Central memory CD4-positive, alpha-beta T cell (primary cell): ENCODE measurements at regions not wholly inside any gene's neighbourhood (a gene's known extent, or its start where the extent isn't known, plus 50 kb on each side); places are given as distances from the start of the nearest gene placed in this dataset.

ENCODE experiments used
- DNase-seq: peaks from one replicate; pipeline ENCODE4 v3.0.0; 2022

DNA sequence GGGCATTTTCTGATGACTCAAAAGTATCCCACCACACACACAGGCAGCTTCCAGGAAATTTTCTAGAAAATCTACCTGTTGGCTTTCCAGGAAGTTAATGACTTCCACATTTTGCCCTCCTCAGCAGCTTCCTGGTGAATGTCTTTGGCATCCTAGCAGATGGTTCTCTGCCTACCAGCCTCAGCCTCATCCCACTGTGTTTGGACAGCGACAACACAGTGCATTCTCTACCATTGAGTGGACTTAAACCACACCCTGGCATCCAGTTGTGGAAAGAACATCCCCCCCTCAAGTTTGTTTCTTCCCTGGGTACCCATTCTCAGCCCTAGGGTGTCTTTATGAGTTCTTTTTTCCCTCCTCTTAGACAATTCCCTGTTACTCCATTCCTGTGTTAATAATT is 50.8 kb upstream of the GADL1 start:
- DNase-seq = no peak

DNA sequence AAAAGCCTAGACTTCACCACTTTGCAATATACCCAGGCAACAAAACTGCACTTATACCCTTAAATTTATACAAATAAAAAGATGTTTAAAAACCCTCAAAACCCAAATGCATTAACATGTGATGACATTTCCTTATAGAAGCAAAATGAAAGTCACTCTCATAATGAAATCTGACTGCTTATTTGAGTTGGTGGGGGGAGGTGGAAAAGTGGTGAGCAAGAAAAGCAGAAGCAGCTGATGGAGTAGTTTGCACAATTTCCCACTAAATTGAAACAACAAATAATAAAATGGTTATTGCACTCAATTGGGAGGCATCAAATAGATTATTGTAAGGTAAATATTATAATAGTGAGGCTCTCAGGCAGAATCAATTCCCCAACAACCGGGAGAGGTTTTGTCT is 54.0 kb upstream of the GADL1 start:
- DNase-seq = no peak

DNA sequence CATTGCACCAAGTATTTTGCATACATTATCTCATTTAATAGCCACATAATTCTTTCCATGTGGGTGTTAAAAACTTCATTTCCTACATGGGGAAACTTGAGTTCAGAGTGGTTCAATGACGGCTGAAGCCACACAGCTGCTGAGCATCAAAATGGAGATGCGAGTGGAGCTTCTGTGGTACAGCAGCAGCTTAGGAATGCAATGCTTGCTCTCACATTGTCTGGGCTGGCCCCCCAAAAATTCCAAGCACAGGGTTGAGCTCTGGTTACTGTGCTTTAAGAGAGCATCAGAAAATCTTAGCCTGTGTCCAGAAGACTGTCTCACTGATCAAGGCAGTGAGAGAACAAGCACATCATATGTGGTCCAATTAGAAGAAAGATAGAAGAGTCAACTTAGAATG is 57.4 kb upstream of the GADL1 start:
- no peak for DNase-seq

DNA sequence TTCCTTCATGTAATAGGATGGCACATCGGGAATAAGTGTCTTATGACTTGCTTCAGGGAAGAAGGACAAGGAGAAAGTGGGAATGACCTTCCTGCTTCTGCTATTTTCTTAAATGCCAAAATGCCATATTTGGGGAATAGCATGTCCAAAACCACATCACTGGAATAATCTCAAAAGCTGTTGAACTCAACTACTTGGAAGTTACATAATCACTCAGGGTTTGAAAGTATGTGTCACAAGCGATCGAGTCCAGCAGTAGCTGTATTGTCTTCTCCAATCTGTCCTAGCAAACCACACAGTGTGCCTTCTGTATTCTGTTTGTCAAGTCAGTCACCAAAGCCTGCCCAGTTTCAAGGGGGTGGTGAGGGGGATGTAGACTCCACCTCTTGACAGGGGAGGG is 58.3 kb upstream of the GADL1 start:
- no peak for DNase-seq

DNA sequence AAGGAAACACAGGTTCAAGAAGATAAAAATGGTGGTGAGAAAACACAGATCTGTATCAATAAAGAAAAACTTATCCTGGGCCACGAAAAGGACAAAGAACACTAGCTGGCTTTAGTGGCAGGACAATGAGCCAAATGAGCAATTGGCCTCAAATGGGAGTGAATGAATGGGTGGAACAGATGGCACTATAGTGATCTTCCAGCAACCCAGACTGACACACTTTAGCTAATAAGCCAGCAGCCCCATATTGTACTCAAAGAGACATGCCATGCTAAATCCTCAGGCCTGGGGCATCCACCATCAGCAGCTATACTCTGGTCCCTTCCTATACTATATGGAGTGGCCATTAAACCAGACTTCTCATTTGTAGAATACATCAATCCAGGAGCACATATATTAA is 60.0 kb upstream of the GADL1 start:
- no peak for DNase-seq

GRCh38 chr3:30962084-30962483 is 67.6 kb upstream of the GADL1 start:
- DNase-seq = no peak

GRCh38 chr3:30962493-30962892 is 68.0 kb upstream of the GADL1 start:
- no peak for DNase-seq

DNA sequence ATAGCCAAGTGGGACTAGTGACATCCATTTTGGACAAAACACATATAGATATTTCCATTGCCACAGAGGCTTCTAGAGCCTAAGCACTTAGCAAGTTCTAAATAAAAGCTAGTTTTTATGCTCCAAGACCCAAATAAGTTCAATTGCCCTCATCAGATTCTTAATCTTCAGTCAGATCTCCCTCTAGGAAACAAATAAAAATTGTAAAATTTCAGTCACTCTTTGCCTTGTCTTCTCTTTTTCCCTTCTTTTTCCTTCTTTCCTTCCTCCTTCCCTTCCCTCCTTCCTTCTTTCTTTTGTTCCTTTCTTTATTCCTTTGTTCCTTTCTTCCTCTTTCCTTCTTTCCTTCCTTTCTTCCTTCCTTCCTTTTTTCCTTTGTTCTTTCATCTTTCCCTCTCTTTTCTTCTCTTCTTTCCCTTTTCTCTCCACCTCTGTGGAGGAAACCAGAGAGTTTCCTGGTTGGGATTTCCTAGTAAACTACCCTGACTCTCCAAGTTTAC is 68.8 kb upstream of the GADL1 start:
- no peak for DNase-seq

DNA sequence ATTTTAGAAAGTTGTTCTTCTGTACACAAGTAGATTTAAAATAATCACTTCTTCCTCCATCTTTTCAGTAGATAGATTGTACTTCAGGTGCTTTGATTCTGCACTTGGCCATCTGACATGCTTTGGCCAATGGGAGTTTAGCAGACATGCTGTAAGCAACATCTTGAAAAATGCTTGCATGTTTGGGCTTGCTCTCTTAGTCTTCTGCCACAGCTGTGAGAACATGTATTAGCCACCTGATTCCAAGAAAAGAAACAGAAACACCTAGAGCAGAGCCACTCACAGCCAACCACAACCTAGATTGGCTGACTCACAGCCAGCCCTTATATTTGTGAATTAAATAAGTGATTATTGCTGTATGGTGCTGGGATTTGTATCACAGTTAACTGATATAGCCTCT is 70.2 kb upstream of the GADL1 start:
- DNase-seq = no peak

DNA sequence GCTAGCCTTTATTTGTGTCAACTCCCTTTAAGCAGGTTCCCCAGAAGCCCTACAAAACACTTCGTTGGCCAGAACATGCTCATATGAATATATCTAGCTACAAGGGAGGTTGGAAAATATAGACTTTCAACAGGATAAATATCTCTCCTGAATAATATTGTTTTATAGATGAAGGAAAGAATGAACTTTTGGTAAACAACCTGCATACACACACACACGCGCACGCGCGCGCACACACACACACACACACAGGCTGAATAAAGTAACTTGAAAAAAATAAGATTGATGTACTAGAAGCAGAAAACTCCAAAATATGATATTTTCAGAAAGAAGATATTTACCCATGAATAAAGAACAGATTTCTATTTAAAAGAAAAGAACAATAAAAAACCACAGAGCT is 72.4 kb upstream of the GADL1 start:
- no peak for DNase-seq

DNA sequence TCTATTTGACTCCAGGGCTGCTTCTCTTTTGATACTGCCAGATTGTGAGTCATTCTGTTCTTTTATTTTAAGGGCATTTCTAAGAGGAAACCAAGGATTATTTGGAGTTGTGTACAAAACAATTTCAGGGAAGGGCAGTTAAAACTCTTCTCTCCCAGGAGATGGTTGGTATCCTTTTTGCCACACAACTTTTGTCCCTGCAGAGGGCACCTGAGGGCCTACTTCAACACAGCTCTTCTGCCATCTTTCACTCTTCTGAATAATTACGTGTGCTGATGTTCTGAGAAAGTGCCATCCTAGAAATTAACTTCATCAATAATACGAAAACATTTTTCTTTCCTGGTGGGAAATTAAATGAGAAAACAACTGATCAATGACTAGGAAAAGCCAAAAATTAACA is 75.7 kb upstream of the GADL1 start:
- DNase-seq = peak; percentile 3

- no peak for DNase-seq
Observed at GRCh38 chr3:30972449-30972848, 78.0 kb upstream of the GADL1 start.

GRCh38 chr3:30974071-30974470 is 79.6 kb upstream of the GADL1 start:
- no peak for DNase-seq

GRCh38 chr3:30977592-30977991 is 83.1 kb upstream of the GADL1 start:
- no peak for DNase-seq

DNA sequence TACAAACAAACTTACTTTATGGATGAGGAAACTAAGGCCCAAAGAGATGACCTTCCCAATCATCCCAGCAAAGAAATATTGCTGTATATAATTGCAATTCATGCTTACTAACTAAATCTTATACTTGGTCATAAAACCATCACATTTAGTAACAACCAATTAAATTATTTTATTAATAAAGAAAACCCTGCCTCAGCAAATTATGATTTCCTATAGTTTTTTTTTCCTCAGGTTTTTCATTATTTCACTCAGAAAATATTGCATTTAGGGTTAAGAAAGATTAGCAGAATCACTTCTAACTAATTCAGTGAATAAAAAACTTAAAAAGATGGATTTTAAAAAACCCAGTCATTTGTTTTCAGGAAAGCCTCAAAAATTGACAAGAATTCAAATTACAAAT is 86.5 kb upstream of the GADL1 start:
- no peak for DNase-seq

DNA sequence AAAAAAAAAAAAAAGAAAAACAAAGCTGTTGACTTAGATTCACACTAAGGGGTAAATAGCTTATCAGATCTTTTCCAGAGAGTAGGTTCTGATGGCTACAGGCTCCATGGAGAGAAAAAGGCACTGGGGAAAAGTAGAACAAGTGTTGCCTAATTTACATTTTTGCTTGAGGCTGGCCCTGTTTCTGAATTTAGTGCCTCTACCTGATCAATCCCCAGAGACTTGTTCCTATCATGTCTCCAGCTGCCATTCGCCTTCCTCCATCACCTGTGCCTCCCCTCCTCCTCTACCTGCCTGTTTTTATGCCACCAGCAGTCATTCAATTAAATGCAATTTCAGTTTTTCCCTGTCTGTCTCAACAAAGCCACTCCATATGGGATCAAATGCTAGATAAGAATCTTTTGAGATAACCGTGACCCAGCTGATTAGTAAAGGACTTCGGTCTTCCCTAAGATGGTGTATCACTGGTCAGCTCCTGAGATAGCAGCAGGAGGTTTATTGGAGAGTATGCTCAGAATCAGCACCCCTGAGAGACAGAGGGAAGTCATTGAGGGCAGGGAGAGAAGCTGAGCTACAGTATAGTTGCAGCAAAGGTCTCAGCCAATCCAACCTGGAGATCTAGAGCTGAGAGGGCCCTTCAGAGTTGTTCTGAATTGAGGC is 88.1 kb upstream of the GADL1 start:
- DNase-seq = no peak

- no peak for DNase-seq
Observed at GRCh38 chr3:30984855-30985749, 90.6 kb upstream of the GADL1 start.

DNA sequence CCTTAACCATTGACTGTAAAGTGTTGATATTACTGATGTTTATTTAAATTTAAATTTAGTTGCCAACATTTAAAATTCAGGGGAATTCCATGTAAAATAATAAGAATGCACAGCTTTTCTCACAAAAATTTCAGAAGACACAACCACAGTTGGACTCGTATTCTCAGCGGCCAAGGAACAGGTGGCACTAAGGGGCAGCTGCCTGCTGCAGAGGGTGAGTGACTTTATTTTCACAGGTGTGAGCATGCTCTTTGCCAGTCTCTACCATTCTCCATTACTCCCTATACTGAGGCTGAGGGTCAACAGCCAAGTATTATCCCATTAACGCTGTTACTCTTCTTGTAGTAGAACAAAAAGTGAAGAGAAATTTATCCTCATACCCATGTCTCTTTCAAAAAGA is 92.1 kb upstream of the GADL1 start:
- no peak for DNase-seq

DNA sequence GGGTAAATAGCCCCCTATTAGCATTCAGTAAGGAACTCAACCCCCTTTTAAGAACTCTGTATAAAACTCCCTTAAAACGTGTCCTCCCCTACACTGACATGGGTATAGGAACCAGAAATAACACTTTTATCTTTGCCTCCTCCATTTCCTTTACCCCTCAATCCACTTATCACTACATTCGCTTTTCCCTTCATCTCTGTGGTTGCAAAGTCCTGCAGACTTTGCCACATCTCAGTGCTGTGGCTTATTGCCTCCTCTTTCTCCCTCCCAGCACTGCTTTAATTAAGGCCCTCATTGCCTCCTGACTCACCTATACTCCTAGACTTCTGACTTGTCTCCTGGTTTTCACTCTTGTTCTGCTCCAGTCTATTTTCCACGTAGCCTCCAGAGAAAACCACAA is 94.3 kb upstream of the GADL1 start:
- no peak for DNase-seq

DNA sequence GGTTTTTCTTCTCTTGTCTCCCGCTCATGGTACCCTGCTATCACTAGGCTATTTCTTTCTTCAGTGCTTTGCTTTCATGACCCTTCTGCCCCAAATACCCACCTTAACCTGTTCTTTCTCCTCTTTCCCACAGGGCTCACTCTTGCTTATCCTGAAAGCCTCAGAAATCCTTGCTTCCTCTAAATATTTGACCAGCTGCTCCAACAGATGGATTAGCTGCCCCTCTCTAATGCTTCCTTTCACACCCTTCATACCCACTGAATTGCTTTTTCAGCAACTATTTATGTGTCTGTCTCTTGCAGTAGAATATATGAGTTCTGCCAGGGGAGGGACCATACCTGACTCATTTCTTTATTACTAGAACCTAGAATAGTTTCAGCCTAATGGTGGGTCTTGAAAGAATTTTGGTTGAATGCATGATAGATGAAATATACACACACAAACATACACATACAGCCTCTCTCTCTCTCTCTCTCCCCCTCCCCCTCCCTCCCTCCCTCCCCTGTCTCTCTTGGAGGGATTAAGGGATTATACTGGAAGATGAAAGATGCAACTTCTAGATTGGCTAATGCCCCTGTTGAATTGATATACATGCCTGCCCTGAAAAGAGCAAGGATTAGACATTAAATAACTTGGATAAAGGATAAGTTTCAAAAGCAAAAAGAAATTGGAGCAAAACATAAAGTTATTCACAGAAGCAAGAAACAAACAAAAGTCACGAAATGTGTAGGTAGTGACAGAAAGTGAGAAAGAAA is 95.0 kb upstream of the GADL1 start:
- no peak for DNase-seq

DNA sequence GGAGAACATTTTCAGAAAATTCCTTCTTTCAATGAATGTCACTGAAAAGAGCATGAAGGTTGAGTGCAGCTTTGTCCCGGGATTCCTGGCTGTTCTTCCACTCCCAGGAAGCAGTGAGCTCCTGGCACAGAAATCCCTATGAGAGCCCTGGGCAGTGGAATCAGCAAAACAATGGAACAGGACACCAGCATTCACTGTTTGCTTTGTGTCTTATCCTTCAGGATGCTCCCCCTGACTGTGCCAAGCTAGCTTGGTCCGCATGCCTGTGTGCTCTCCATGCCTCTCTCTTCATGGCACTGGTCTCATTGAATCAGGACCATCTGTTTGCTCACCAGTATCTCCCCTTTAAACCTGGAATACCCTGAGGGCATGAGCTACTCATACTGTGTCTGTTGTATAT is 102.0 kb upstream of the GADL1 start:
- DNase-seq = no peak

DNA sequence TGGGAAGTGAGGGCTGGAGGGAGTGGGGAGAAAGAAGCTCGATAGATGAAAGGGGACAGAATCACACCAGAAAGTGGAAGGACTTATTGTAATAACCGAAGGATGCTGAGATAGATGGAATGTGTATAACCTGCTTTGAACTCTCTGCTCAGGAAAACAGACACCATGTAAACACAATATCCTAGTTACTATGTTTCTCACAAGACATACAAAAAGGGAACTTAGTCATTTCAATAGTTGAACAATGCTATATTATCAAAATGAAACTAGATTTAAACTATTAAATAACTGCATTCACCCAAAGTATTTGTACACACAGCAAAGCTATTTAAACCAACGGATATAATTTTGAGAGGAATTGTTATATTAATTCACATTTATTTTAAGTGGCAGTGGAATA is 108.3 kb upstream of the GADL1 start:
- DNase-seq = no peak

DNA sequence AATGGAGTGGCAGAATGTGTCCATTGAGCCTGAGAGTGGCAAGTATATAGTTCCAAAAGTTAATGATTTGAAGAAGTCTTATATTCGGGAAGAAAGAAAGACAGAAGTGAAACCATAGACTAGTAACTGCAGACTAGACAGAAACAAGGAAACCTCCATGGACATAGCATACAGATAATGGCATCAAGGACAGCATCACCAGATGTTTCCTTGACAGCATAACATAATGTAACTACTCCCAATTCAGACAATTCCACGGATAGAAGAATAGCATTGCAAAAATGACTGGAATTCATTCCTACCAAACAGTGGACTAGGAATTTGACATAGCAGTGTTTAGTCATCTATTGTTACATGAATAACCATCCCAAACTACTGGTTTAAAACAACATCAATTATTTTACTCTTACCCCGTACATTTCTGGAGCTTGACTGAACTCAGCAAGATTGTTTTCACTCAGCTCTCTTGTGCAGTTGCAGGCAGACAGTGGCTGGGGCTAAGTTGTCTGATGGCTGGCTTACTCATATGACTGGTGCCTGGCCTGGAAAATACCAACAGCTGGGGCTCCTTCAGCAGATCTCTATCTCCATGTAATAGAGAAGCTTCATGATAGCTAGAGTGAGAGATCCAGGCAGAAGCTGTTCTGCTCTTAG is 109.7 kb upstream of the GADL1 start:
- no peak for DNase-seq
